Panc1 (cell line): ENCODE measurements at regions not wholly inside any gene's neighbourhood (a gene's known extent, or its start where the extent isn't known, plus 50 kb on each side); places are given as distances from the start of the nearest gene placed in this dataset.

Source experiments
- POLR2AphosphoS5 ChIP-seq: IDR thresholded peaks from 2 replicates; pipeline ENCODE4 v1.6.1; 2012; ENCODE audit warnings: mild to moderate bottlenecking, low read depth, low read length, moderate library complexity
- TCF7L2 ChIP-seq: IDR thresholded peaks from 2 replicates; pipeline ENCODE4 v1.6.1; 2011; ENCODE audit warnings: mild to moderate bottlenecking, low read depth, low read length, inconsistent platforms
- TF ChIP-seq, protein P1 (sequence below): fragments of 450-650 bp; IDR thresholded peaks from 2 replicates; pipeline ENCODE4 v1.5.1; 2017; ENCODE audit warnings: mild to moderate bottlenecking

DNA sequence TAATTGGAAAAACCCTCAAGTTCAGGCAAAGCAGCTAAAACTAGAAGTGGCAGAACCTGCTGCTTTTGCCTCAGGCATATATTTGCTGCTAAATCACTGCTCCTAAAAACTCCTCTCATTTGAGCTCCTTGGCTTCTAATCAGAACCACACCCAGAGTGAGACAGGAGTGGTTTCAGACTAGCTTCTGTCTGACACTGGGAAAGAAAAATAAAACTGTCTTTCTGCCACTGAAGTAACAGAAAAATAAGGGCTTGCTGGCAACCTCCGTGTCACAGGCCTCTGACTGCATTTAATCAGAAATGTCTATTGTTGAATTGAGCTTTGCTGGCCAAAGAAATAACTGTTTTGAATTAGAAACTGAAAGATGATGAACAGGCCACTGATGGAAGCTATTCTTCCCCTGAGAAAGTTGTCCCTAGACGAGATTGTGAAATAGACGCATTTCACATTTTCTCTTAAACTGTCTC, 52.1 kb upstream of the RAP2C start:
- TF ChIP-seq, protein P1, sequence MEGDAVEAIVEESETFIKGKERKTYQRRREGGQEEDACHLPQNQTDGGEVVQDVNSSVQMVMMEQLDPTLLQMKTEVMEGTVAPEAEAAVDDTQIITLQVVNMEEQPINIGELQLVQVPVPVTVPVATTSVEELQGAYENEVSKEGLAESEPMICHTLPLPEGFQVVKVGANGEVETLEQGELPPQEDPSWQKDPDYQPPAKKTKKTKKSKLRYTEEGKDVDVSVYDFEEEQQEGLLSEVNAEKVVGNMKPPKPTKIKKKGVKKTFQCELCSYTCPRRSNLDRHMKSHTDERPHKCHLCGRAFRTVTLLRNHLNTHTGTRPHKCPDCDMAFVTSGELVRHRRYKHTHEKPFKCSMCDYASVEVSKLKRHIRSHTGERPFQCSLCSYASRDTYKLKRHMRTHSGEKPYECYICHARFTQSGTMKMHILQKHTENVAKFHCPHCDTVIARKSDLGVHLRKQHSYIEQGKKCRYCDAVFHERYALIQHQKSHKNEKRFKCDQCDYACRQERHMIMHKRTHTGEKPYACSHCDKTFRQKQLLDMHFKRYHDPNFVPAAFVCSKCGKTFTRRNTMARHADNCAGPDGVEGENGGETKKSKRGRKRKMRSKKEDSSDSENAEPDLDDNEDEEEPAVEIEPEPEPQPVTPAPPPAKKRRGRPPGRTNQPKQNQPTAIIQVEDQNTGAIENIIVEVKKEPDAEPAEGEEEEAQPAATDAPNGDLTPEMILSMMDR = no peak
- TF ChIP-seq POLR2AphosphoS5 (no peak), TCF7L2 (no peak)
